ENCODE measurements at regions not wholly inside any gene's neighbourhood (a gene's known extent, or its start where the extent isn't known, plus 50 kb on each side); places are given as distances from the start of the nearest gene placed in this dataset.

DNA sequence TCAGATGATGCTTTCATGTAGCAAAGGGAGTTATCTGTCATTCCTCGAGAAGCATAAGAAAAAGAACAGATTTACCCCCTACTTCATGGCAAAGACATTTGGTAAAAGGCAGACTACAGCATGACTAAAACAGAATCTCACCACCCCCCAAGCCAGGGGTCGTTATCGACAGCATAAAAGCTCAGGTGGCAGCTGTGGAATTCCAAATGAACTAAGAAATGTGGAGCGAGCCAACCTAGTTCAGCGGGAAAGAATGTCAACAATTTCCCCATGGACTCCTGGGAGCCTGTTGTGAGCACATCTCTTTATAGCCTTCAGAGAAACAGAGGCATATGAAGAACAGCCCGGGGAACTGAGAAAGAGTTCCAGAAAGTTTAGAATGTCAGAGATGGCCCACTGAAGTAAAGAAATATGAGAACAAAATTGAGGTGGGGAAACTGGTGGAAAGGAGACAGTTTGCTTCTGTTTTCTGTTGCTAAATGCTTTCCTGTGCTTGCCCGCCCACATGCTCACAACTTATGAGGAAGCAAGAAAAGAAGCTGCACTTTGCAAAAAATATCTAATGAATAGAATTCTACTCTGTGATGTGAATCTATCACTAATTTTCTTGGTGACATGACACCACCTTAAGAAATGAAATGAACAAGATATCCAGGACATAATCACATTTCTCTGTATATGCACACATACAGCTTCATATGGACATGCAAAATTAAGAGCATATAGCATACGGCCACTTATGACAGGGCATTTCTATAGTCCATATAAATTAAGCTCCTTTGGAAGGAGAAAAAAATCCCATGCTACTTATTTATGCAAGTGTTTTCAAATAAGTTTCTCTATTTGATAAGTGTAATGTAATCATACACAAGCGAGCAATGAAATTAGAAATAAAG lies 135.3 kb upstream of the MID1 start:
- Histone ChIP-seq H3K9ac (ENCODE audit: low read length) (no peak overlapping the region), H3K4me3 (ENCODE audit: low read depth, low read length, poor library complexity, severe bottlenecking) (no peak overlapping the region), H2AFZ (ENCODE audit: low read length) (no peak overlapping the region), H3K27ac (ENCODE audit: low read depth, low read length, poor library complexity, severe bottlenecking) (no peak overlapping the region), H3K27me3 (ENCODE audit: insufficient read depth, low read length) (no peaks in the 10 kb centered on the region), H3K9me2 (ENCODE audit: low read depth, low read length) (no peaks in the 10 kb centered on the region), H4K20me1 (ENCODE audit: insufficient read depth, low read length) (no peaks in the 10 kb centered on the region), H3K4me1 (ENCODE audit: insufficient read depth, low read length, severe bottlenecking) (no peaks in the 10 kb centered on the region), H3K79me2 (ENCODE audit: insufficient read depth, low read length) (no peaks in the 10 kb centered on the region), H3K4me2 (ENCODE audit: low read length) (no peak overlapping the region), H3K9me3 (ENCODE audit: low read length) (no peaks in the 10 kb centered on the region), H3K36me3 (ENCODE audit: insufficient read depth, low read length) (no peaks in the 10 kb centered on the region), H3F3A (ENCODE audit: insufficient read depth, low read length) (no peaks in the 10 kb centered on the region)
- TF ChIP-seq, protein P1, sequence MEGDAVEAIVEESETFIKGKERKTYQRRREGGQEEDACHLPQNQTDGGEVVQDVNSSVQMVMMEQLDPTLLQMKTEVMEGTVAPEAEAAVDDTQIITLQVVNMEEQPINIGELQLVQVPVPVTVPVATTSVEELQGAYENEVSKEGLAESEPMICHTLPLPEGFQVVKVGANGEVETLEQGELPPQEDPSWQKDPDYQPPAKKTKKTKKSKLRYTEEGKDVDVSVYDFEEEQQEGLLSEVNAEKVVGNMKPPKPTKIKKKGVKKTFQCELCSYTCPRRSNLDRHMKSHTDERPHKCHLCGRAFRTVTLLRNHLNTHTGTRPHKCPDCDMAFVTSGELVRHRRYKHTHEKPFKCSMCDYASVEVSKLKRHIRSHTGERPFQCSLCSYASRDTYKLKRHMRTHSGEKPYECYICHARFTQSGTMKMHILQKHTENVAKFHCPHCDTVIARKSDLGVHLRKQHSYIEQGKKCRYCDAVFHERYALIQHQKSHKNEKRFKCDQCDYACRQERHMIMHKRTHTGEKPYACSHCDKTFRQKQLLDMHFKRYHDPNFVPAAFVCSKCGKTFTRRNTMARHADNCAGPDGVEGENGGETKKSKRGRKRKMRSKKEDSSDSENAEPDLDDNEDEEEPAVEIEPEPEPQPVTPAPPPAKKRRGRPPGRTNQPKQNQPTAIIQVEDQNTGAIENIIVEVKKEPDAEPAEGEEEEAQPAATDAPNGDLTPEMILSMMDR (IDR thresholded peaks at IDR 0.05; ENCODE audit: low read length): no peak
- TF ChIP-seq EZH2 (IDR thresholded peaks at IDR 0.05; ENCODE audit: borderline replicate concordance, low read length): no peak

DNA sequence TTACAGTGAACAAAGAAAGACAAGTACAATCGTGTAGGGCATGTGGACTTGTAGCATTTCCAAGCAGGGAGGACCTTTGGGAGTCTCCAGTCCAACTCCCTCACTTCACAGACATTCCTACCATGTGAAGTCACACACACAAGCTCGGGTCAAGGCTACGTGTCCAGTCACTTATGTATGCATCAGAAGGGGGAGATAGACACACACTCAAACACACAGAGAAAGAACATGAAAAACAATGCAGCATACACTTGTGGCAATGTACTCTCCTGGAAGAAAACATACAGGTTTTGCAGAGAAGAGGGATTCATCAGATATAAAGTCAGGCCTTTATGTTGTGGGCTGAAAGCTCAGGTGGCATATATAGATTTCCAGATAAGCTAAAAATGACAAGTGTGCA lies 136.1 kb upstream of the MID1 start:
- no peak overlapping the region for H2AFZ ChIP-seq (ENCODE audit: low read length)
- H3K79me2 ChIP-seq (ENCODE audit: insufficient read depth, low read length): no peaks in the 10 kb centered on the region
- no peaks in the 10 kb centered on the region for H3F3A ChIP-seq (ENCODE audit: insufficient read depth, low read length)
- no peak overlapping the region for H3K27ac ChIP-seq (ENCODE audit: low read depth, low read length, poor library complexity, severe bottlenecking)
- TF ChIP-seq, protein P1 (IDR thresholded peaks at IDR 0.05; ENCODE audit: low read length): no peak
- TF ChIP-seq EZH2 (IDR thresholded peaks at IDR 0.05; ENCODE audit: borderline replicate concordance, low read length): no peak
- no peaks in the 10 kb centered on the region for H3K9me3 ChIP-seq (ENCODE audit: low read length)
- H3K4me3 ChIP-seq (ENCODE audit: low read depth, low read length, poor library complexity, severe bottlenecking): no peak overlapping the region
- no peaks in the 10 kb centered on the region for H3K36me3 ChIP-seq (ENCODE audit: insufficient read depth, low read length)
- no peak overlapping the region for H3K9ac ChIP-seq (ENCODE audit: low read length)
- H3K4me2 ChIP-seq (ENCODE audit: low read length): no peak overlapping the region
- no peaks in the 10 kb centered on the region for H4K20me1 ChIP-seq (ENCODE audit: insufficient read depth, low read length)
- H3K4me1 ChIP-seq (ENCODE audit: insufficient read depth, low read length, severe bottlenecking): no peaks in the 10 kb centered on the region
- H3K27me3 ChIP-seq (ENCODE audit: insufficient read depth, low read length): no peaks in the 10 kb centered on the region
- H3K9me2 ChIP-seq (ENCODE audit: low read depth, low read length): no peaks in the 10 kb centered on the region

DNA sequence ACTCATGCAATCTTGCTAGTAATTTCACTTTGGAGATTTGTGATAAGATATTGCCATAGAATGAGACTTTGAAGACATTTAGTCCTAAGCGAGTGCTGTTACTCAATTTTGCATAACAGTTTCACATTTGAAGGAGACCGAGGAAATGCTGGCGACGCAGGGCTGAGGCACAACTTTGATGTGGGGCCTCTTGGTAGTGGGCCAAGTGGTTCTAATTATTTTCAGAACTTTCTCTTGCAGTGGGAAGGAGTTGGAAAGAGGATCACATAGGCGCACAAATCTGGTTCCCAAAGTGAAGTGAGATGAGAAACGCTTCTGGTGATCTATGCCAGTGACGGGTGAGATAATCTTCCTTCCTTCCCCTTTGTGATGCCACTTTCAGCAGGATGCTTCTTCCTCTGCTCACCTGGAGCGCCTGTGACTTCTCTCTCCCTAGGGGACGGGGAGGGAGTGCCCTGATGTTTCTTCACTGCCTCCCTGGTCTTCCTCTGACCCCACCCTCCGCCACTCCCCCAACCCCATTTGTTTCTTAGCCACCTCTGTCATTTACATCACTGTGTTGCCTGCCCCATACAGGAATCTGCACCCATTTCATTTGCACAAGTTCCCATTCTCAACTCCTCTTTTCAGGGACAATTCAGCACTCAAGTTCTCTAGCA lies 138.9 kb upstream of the MID1 start:
- Histone ChIP-seq H4K20me1 (ENCODE audit: insufficient read depth, low read length) (no peaks in the 10 kb centered on the region), H3K4me1 (ENCODE audit: insufficient read depth, low read length, severe bottlenecking) (no peaks in the 10 kb centered on the region), H3K27me3 (ENCODE audit: insufficient read depth, low read length) (no peaks in the 10 kb centered on the region), H3K4me2 (ENCODE audit: low read length) (no peak overlapping the region), H3K79me2 (ENCODE audit: insufficient read depth, low read length) (no peaks in the 10 kb centered on the region), H3K9me2 (ENCODE audit: low read depth, low read length) (no peaks in the 10 kb centered on the region), H3F3A (ENCODE audit: insufficient read depth, low read length) (no peaks in the 10 kb centered on the region), H3K27ac (ENCODE audit: low read depth, low read length, poor library complexity, severe bottlenecking) (no peak overlapping the region), H3K9me3 (ENCODE audit: low read length) (no peaks in the 10 kb centered on the region), H3K4me3 (ENCODE audit: low read depth, low read length, poor library complexity, severe bottlenecking) (no peak overlapping the region), H2AFZ (ENCODE audit: low read length) (no peak overlapping the region), H3K9ac (ENCODE audit: low read length) (no peak overlapping the region), H3K36me3 (ENCODE audit: insufficient read depth, low read length) (no peaks in the 10 kb centered on the region)
- TF ChIP-seq, protein P1 (IDR thresholded peaks at IDR 0.05; ENCODE audit: low read length): no peak
- TF ChIP-seq EZH2 (IDR thresholded peaks at IDR 0.05; ENCODE audit: borderline replicate concordance, low read length): no peak
